ENCODE measurements at regions not wholly inside any gene's neighbourhood (a gene's known extent, or its start where the extent isn't known, plus 50 kb on each side); places are given as distances from the start of the nearest gene placed in this dataset.

GRCh38 chr16:55152875-55153390 is 171.1 kb upstream of the IRX6 start:
- DNase-seq (ENCODE audit: low read depth in 4 of 4, low spot score in 1 of 4), result no peak

- no peak for DNase-seq (ENCODE audit: low read depth in 4 of 4, low spot score in 1 of 4)
These were observed 169.7 kb upstream of the IRX6 start for GRCh38 chr16:55154262-55154661.

GRCh38 chr16:55154956-55155355 is 169.0 kb upstream of the IRX6 start:
- no peak for DNase-seq (ENCODE audit: low read depth in 4 of 4, low spot score in 1 of 4)

- no peak for DNase-seq (ENCODE audit: low read depth in 4 of 4, low spot score in 1 of 4)
These were observed 168.2 kb upstream of the IRX6 start for GRCh38 chr16:55155815-55156214.

- DNase-seq (ENCODE audit: low read depth in 4 of 4, low spot score in 1 of 4), result no peak
These were observed 154.2 kb upstream of the IRX6 start for GRCh38 chr16:55169780-55170179.

DNA sequence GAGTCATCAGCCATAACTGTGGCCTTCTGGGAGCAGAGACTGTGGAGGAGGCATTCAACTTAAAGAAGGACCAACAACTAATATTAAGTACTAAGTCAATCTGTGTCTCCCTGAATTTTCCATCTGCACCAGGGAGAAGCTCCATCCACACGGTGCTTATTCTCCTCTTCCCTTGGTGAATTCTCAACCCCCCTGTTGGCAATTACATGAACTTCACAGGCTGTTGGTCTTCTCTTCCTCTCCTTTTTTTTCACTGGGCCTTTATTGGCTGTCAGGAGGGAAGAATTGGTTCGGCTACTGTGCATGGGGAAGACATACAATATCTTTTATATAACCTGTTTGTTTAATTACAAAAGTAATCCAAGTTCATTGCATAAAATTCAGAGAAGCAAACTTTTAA is 152.8 kb upstream of the IRX6 start:
- no peak for DNase-seq (ENCODE audit: low read depth in 4 of 4, low spot score in 1 of 4)

DNA sequence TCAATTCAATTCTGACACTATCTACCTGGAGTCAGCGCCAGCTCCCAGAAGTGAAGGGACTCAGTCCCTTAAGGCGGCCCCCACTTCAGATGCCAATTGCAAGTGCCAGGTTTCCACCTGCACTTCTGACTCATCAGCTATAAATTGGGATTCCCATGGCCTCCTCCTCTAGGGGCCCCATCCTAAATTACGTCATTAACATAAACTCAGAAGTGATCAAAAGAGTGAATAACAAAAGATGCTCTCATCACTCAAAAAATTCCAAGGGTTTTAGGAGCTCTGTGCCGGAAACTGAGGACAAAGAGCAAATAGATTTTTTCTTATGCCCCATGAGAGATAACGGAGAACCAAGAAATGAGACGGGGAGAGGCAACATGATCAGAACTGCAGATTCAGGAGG is 148.6 kb upstream of the IRX6 start:
- no peak for DNase-seq (ENCODE audit: low read depth in 4 of 4, low spot score in 1 of 4)

DNA sequence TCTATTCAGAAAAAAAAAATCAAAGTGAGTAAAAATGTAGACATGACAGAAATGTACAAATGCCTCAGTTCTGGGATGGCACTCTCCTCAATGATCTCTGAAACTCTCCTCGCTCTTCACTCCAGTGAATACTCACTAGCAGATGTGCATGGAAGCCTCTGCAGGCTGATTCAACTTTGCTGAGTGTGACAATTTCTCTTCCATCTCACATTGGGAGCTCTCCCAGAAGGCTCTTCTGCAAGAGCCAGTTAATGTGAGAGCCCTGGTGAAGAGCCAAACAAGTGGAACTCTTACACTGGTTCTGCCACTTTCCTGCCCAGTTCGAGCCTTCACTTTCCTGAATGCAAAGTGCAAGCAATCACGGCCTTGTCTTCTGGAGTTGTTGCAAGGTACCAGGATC is 147.1 kb upstream of the IRX6 start:
- DNase-seq (ENCODE audit: low read depth in 4 of 4, low spot score in 1 of 4), result no peak

DNA sequence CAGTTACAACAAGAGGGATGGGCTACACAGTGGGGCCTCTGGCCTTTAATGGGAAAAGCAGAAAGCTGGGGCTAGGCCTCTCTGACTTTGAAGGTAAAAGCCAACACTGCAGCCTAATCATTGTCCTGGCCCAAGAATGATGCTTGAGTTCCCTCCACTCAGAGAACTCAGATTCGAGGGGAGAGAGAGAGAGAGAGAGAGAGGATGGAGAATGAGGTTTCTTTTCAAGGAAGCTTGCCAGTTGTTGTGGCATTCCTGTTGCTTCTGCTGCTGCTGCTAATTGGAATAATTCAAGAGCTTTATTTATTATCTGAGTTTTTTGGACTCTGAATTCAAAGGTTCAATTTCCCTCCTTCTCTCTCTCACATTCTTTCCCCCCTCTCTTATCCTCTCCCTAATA is 144.6 kb upstream of the IRX6 start:
- no peak for DNase-seq (ENCODE audit: low read depth in 4 of 4, low spot score in 1 of 4)

- no peak for DNase-seq (ENCODE audit: low read depth in 4 of 4, low spot score in 1 of 4)
These were observed 144.0 kb upstream of the IRX6 start for GRCh38 chr16:55179852-55180585.

GRCh38 chr16:55184052-55184451 is 140.0 kb upstream of the IRX6 start:
- no peak for DNase-seq (ENCODE audit: low read depth in 4 of 4, low spot score in 1 of 4)

- no peak for DNase-seq (ENCODE audit: low read depth in 4 of 4, low spot score in 1 of 4)
These were observed 139.4 kb upstream of the IRX6 start for GRCh38 chr16:55184619-55185018.

- DNase-seq (ENCODE audit: low read depth in 4 of 4, low spot score in 1 of 4), result no peak
These were observed 134.8 kb upstream of the IRX6 start for GRCh38 chr16:55189224-55189623.

DNA sequence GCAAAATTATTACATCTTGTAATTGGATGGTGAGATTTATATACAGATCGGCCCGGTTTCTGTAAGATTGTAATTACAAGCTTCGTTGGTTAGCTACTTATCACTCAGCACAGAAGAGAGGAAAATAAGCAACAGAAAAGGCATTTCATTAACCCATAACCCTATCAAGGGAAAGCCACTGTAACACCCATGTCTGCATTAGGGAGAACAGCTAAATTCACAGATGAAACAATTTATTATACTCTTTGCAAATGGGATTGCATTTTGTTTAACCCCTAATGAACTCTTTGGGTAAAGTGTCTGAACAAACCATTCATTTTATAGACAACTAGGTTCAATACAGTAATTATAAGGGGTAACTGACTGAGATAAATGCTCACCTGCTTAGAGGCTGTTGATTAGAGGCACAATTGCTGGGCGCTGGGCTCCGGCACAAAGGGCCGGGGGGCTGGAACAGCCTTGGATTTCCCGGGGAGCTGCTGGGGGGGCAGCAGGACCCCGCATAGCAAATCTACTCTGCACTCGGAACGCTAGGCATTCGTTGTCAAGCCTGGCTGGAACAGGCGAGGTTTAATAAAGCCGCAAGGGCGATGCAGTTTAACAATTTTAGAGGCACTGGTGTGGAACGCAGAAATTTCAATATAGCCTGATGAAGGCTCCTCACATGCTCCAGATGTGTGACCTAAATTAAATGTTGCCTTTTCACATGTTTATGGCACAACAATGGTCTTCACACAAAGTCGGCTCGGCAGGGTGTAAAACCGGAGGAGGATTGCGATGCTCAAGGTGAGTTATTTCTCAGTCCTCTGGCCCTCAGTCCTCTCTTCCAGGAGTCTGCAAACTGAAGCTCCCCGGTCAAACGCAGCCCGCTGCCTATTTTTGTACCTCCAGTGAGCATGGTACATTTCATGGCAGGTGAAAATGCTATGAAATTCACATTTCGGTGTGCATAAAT is 134.0 kb upstream of the IRX6 start:
- no peak for DNase-seq (ENCODE audit: low read depth in 4 of 4, low spot score in 1 of 4)

GRCh38 chr16:55192734-55193133 is 131.3 kb upstream of the IRX6 start:
- DNase-seq (ENCODE audit: low read depth in 4 of 4, low spot score in 1 of 4), result no peak

DNA sequence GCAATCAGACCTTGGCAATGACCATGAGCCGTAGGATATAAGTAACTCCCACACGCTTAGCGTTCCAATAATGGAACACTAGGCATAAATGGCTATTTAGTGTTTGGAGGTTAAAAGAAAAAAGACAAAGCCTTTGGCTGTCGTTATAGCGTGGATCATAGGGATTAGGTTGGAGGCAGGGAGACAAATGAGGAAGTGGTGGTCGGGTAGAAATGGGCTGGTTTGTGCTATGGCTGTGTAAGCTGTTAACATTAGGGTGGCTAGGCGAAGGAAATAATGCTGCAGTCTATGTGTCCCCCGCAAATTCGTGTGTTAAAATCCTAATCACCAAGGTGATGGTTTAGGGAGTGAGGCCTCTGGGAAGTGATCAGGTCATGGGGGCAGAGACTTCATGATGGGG is 120.4 kb upstream of the IRX6 start:
- DNase-seq (ENCODE audit: low read depth in 4 of 4, low spot score in 1 of 4), result no peak

- DNase-seq (ENCODE audit: low read depth in 4 of 4, low spot score in 1 of 4), result no peak
These were observed 119.9 kb upstream of the IRX6 start for GRCh38 chr16:55204069-55204468.

GRCh38 chr16:55204923-55205322 is 119.1 kb upstream of the IRX6 start:
- no peak for DNase-seq (ENCODE audit: low read depth in 4 of 4, low spot score in 1 of 4)

GRCh38 chr16:55207693-55208428 is 116.1 kb upstream of the IRX6 start:
- no peak for DNase-seq (ENCODE audit: low read depth in 4 of 4, low spot score in 1 of 4)

- no peak for DNase-seq (ENCODE audit: low read depth in 4 of 4, low spot score in 1 of 4)
These were observed 114.4 kb upstream of the IRX6 start for GRCh38 chr16:55209626-55210025.

DNA sequence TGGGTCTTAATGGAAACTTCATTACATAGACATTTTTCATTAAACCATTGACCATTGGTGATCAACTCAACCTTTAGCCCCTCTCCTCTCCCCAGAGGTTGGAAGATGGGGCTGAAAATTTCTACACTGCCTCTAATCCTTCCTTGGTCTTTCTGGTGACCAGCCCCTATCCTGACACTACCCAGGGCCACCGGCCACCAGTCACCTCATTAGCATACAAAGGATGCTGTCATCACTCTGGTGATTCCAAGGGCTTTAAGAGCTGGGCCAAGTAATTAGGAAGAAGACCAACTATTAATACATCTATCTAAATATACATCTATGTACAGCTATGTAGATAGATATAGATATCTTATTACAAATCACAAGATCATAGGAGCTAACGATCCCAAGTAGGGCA is 111.2 kb upstream of the IRX6 start:
- DNase-seq (ENCODE audit: low read depth in 4 of 4, low spot score in 1 of 4), result no peak
